Gastroesophageal sphincter (tissue), 3 donors: ENCODE measurements at regions not wholly inside any gene's neighbourhood (a gene's known extent, or its start where the extent isn't known, plus 50 kb on each side); places are given as distances from the start of the nearest gene placed in this dataset.

Experiments
- CTCF ChIP-seq, 4 experiments: fragments of 200-600 bp in 2 of 4; fragments of 450-650 bp in 2 of 4; sonication (generic) in 1 of 4; IDR thresholded peaks; one replicate each; pipeline ENCODE4 v1.5.1; 2017 to 2019; ENCODE audit warnings: antibody characterized with exemption in 4 of 4, mild to moderate bottlenecking in 2 of 4, moderate library complexity in 2 of 4
- POLR2A ChIP-seq, 2 donors: fragments of 450-650 bp; IDR thresholded peaks; one replicate each; pipeline ENCODE4 v1.6.1; 2017; ENCODE audit warnings: antibody characterized with exemption in 2 of 2, mild to moderate bottlenecking in 2 of 2, moderate library complexity in 1 of 2
- POLR2AphosphoS5 ChIP-seq: sonication (generic); formaldehyde crosslinking; IDR thresholded peaks from one replicate; pipeline ENCODE4 v1.6.1; 2017; ENCODE audit warnings: antibody characterized with exemption

GRCh38 chr2:181228661-181229060 lies 228.5 kb upstream of the ITGA4 start:
- TF ChIP-seq CTCF (IDR thresholded peaks at IDR 0.05) (no peak), POLR2A (IDR thresholded peaks at IDR 0.05) (no peak), POLR2AphosphoS5 (no peak)
